Coronary artery (tissue), 2 donors: ENCODE measurements at regions not wholly inside any gene's neighbourhood (a gene's known extent, or its start where the extent isn't known, plus 50 kb on each side); places are given as distances from the start of the nearest gene placed in this dataset.

Experiments used
- DNase-seq: peaks from one replicate; pipeline ENCODE4 v3.0.0-alpha.2; 2017; ENCODE audit warnings: low spot score
- H3K27ac ChIP-seq, 2 donors: fragments of 200-600 bp; sonication (generic); one replicate each; pipeline ENCODE4 v1.5.1; 2016 to 2019
- H3K4me3 ChIP-seq: fragments of 200-600 bp; sonication (generic); 2 replicates; pipeline ENCODE4 v1.5.1; 2016; ENCODE audit warnings: mild to moderate bottlenecking, moderate library complexity
- CTCF ChIP-seq: fragments of 200-600 bp; sonication (generic); IDR thresholded peaks from one replicate; pipeline ENCODE4 v1.5.1; 2019; ENCODE audit warnings: antibody characterized with exemption

DNA sequence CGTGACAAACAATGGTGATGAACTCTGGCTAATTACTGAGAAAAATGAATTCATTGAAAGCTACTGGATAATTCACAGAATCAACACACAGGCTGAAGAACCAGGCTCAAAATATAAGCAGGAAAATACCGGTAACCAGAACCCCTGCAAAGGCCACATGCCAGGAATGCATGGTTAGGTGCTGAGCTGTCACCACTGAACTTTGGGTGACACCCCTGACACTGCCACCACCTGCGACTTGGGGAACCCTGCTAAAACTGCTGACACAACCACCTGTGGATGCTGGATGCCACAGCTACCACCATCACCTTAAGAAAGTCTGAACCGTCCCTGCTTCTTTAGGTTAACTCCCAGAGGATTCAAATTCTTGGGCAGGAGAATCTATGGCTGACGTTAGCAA lies 72.0 kb upstream of the NR4A3 start:
- no peak for DNase-seq
- H3K27ac ChIP-seq = no peak overlapping the region
- TF ChIP-seq CTCF = no peak
- H3K4me3 ChIP-seq = no peak overlapping the region

- TF ChIP-seq CTCF = no peak
- DNase-seq = no peak
- Histone ChIP-seq H3K27ac (no peak overlapping the region), H3K4me3 (no peak overlapping the region)
Observed at GRCh38 chr9:99750526-99750925, 71.2 kb upstream of the NR4A3 start.

GRCh38 chr9:99752417-99753109 lies 69.1 kb upstream of the NR4A3 start:
- Histone ChIP-seq H3K27ac (no peak overlapping the region), H3K4me3 (no peak overlapping the region)
- TF ChIP-seq CTCF = no peak
- no peak for DNase-seq

DNA sequence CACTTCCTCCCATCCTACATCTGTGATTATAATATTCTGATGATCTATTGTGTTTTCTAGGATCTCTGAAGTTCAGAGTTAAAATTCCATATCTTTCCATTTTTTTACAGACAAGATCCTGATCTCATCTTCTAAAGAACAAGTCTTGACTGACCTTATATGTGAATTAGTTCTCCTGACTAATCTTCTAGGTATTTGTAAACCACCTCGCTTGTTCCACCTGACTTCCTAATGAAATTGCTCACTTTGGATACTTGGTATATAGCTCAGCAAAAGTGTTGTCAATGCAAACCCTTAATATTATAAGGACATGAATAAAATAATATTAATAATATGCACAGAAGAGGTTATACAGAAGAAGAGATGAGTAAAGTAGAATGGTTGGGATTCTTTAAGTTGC lies 68.2 kb upstream of the NR4A3 start:
- no peak for TF ChIP-seq CTCF
- DNase-seq = no peak
- H3K4me3 ChIP-seq = no peak overlapping the region
- no peak overlapping the region for H3K27ac ChIP-seq

DNA sequence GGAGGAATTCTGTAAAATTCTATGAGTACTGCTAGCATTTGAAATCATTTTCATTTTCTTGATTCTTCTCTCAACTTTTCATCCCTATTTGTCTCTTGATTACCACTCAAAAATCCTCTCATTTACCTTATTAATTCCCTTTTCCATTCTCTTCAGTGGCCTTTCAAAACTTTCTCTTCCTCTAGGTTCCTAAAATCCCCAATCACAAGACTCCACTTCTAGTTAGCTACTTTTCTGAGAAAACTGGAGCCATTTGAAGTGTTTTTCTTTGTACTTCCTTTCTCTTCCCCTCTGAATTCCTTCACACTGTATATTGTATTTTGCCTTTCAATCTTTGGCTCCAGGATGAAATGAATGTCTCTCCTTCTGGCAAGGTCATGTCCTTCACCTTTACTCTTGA lies 61.3 kb upstream of the NR4A3 start:
- no peak for TF ChIP-seq CTCF
- no peak for DNase-seq
- no peak overlapping the region for H3K27ac ChIP-seq
- H3K4me3 ChIP-seq = no peak overlapping the region

- no peak overlapping the region for H3K27ac ChIP-seq
- H3K4me3 ChIP-seq = no peak overlapping the region
- no peak for DNase-seq
- TF ChIP-seq CTCF = no peak
Observed at GRCh38 chr9:99762470-99762869, 59.2 kb upstream of the NR4A3 start.
